Adrenal gland (tissue), 5 donors: ENCODE measurements at regions not wholly inside any gene's neighbourhood (a gene's known extent, or its start where the extent isn't known, plus 50 kb on each side); places are given as distances from the start of the nearest gene placed in this dataset.
"Not testable (repeated sequence)": the region's sequence is repeated elsewhere in the genome, so short reads cannot be mapped to it uniquely, and the experiment has no call there.

Experiments used
- CTCF ChIP-seq, 6 experiments: fragments of 450-650 bp in 4 of 6; fragments of 200-600 bp in 2 of 6; sonication (generic) in 1 of 6; IDR thresholded peaks; 1 replicate in 5 of 6; 2 replicates in 1 of 6; pipeline versions ENCODE4 v1.5.1 to v1.8.0; 2016 to 2021; ENCODE audit warnings: antibody characterized with exemption in 6 of 6, mild to moderate bottlenecking in 2 of 6, moderate library complexity in 1 of 6
- POLR2A ChIP-seq, 2 donors: fragments of 450-650 bp; IDR thresholded peaks; one replicate each; pipeline ENCODE4 v1.6.1; 2017; ENCODE audit warnings: antibody characterized with exemption in 2 of 2, mild to moderate bottlenecking in 2 of 2, moderate library complexity in 1 of 2
- donor health status: DM: no; HTN: no; CAD: no.

- TF ChIP-seq CTCF, POLR2A (IDR thresholded peaks at IDR 0.05): not testable (repeated sequence)
Observed at GRCh38 chr9:100656851-100657250, 79.0 kb downstream of the CAVIN4 start.
